ENCODE measurements at regions not wholly inside any gene's neighbourhood (a gene's known extent, or its start where the extent isn't known, plus 50 kb on each side); places are given as distances from the start of the nearest gene placed in this dataset.

DNA sequence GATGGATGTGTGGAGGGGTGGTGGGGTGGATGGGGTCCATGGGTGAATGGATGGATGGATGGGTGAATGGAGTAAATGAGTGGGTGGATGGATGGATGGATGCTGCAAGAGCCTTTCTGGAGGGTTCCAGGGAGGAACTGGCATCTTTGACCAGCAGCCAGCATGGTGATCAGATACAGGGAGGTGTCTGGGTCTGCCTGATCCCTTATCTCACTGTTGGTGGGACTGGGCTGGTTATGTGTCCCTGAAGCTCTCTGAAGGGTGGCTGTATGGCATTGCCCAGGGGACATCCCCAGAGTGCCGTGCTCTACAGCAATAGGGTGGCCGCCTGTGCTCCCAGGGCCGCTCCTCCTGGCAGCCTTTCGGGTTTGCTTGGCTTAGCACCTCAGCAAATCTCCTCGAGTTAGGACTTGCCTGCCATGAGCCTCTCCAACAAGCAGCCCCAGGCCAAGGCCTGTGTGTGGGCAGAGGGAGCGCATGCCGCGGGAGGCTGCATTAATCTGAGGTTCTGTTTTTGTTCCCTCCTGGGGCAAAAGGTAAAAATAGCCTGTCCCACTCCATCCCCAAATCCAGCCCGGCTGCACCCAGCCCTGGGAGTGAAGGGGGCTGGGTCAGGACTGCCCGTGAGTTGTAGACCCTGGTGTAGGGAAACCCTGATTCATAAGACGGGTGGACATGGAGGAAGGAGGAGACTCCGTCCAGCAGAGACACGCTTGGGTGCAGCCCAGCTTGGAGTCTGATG, 165.4 kb downstream of the SEC14L1 start:
- TF ChIP-seq POLR2AphosphoS5 (IDR thresholded peaks at IDR 0.05; ENCODE audit: low read depth, low read length) (no peak), FOXP2 (optimal IDR thresholded peaks at IDR 0.05; ENCODE audit: borderline replicate concordance, extremely low read depth, extremely low read length, insufficient read depth) (no peak), REST (IDR thresholded peaks at IDR 0.05; ENCODE audit: insufficient read depth in 1 of 2, low read depth in 2 of 2, low read length in 2 of 2) (no peak), TAF1 (IDR thresholded peaks at IDR 0.05; ENCODE audit: borderline replicate concordance, insufficient read depth, low read length) (no peak), SIN3A (IDR thresholded peaks at IDR 0.05; ENCODE audit: borderline replicate concordance, insufficient read depth, low read length) (no peak)

- no peak for TF ChIP-seq SIN3A (IDR thresholded peaks at IDR 0.05; ENCODE audit: borderline replicate concordance, insufficient read depth, low read length)
- no peak for TF ChIP-seq REST (IDR thresholded peaks at IDR 0.05; ENCODE audit: insufficient read depth in 1 of 2, low read depth in 2 of 2, low read length in 2 of 2)
- TF ChIP-seq TAF1 (IDR thresholded peaks at IDR 0.05; ENCODE audit: borderline replicate concordance, insufficient read depth, low read length): no peak
- no peak for TF ChIP-seq FOXP2 (optimal IDR thresholded peaks at IDR 0.05; ENCODE audit: borderline replicate concordance, extremely low read depth, extremely low read length, insufficient read depth)
- TF ChIP-seq POLR2AphosphoS5 (IDR thresholded peaks at IDR 0.05; ENCODE audit: low read depth, low read length): no peak
These were observed 166.2 kb downstream of the SEC14L1 start for GRCh38 chr17:77306790-77307478.

DNA sequence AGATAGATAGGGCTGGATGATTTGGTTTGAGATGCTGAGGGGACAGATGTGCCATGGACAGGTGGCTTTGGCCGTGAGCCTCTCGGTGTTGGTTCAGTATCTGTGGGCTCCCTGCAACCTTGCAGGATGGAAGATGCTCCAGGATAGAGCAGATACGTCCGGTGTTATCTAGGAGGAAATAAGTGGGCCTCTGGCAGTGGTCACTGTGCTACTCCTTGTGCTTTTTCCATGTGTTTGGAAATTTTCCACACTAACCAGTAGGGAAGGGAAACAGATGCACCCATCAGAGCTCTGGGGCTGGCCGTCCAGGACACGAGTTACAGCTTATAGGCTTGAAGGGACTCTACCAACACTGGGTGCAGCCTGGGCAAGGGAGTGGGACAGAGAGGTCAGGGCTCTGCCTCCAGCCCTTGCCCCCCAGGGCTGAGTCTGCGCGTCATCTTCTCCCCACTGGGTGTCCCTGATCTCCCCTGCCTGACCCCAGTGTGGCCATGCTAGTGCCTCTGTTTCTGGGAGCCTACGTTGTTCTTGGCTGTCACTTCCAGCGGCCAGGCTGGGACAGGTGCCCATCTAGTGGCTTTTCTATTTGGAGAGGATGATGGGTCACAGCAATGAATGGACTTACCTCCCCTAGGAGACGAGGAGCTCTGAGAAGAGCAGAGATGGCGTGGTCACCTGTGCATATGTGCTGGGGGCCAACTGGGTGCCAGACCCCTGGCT, 166.9 kb downstream of the SEC14L1 start:
- TF ChIP-seq FOXP2 (optimal IDR thresholded peaks at IDR 0.05; ENCODE audit: borderline replicate concordance, extremely low read depth, extremely low read length, insufficient read depth) (no peak), REST (IDR thresholded peaks at IDR 0.05; ENCODE audit: insufficient read depth in 1 of 2, low read depth in 2 of 2, low read length in 2 of 2) (no peak), TAF1 (IDR thresholded peaks at IDR 0.05; ENCODE audit: borderline replicate concordance, insufficient read depth, low read length) (no peak), SIN3A (IDR thresholded peaks at IDR 0.05; ENCODE audit: borderline replicate concordance, insufficient read depth, low read length) (no peak), POLR2AphosphoS5 (IDR thresholded peaks at IDR 0.05; ENCODE audit: low read depth, low read length) (no peak)

- TF ChIP-seq REST (IDR thresholded peaks at IDR 0.05; ENCODE audit: insufficient read depth in 1 of 2, low read depth in 2 of 2, low read length in 2 of 2): no peak
- no peak for TF ChIP-seq SIN3A (IDR thresholded peaks at IDR 0.05; ENCODE audit: borderline replicate concordance, insufficient read depth, low read length)
- TF ChIP-seq TAF1 (IDR thresholded peaks at IDR 0.05; ENCODE audit: borderline replicate concordance, insufficient read depth, low read length): no peak
- no peak for TF ChIP-seq POLR2AphosphoS5 (IDR thresholded peaks at IDR 0.05; ENCODE audit: low read depth, low read length)
- TF ChIP-seq FOXP2 (optimal IDR thresholded peaks at IDR 0.05; ENCODE audit: borderline replicate concordance, extremely low read depth, extremely low read length, insufficient read depth): no peak
These were observed 168.3 kb downstream of the SEC14L1 start for GRCh38 chr17:77308861-77309726.

Measured in PFSK-1 (cell line).